HG03520 (cell line): ENCODE measurements at regions not wholly inside any gene's neighbourhood (a gene's known extent, or its start where the extent isn't known, plus 50 kb on each side); places are given as distances from the start of the nearest gene placed in this dataset.

Experiments
- ATAC-seq: cut with Tn5 transposase; IDR thresholded peaks from one replicate; pipeline ENCODE4 v1.9.1; 2021; ENCODE audit warnings: mild to moderate bottlenecking, moderate library complexity; ENCODE audit not compliant: unreplicated experiment

DNA sequence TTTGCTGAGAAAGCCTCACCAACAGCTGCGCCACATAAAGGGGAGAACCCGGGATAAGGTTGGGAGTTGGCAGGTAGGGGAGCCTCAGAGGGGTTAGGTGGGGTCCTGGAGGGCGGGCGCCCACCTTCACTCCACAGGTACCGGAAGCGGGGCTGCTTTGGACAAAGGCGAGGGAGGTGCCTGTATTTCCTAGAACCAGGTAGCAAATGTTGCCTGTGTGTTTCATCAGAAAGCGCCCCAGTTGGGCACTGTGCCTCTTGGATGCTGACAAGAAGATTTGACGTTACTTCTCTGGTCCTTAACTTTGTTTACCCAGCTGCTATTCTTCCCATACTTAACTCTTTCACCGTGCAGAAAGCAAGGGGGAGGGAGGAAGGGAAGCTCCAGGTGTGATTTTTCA is 278.9 kb downstream of the ZNF536 start:
- no peak for ATAC-seq

DNA sequence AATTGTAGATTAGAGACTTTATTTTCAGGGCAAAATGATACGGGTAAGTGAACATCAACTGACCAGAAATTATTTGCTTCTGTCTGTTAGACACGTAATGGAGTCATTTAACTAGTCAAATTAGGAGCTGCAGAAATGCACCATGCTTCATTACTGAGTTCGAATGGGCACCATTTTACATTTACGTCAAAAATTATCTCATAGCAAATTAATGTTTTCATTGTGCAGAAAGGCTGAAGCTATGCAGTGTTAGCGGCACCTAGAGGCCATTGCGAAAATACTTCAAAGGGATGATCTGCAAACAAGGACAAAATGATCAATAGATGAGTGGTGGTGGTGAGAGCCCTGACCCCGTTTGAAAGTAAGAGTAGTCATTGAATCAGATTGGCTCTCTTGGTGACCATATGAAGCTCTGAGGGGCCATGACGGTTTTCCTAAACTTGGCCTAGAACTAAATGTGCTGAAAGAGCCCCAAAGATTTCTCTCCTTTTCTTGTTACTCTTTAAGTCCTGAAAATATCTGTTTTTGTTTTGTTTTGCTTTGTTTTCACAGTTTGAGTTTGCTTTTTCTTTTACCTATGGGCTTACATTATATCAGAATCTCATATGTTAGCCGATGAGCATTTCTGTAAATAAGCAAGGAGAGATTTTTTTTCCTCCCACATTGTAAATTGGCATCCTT is 277.9 kb downstream of the ZNF536 start:
- no peak for ATAC-seq

DNA sequence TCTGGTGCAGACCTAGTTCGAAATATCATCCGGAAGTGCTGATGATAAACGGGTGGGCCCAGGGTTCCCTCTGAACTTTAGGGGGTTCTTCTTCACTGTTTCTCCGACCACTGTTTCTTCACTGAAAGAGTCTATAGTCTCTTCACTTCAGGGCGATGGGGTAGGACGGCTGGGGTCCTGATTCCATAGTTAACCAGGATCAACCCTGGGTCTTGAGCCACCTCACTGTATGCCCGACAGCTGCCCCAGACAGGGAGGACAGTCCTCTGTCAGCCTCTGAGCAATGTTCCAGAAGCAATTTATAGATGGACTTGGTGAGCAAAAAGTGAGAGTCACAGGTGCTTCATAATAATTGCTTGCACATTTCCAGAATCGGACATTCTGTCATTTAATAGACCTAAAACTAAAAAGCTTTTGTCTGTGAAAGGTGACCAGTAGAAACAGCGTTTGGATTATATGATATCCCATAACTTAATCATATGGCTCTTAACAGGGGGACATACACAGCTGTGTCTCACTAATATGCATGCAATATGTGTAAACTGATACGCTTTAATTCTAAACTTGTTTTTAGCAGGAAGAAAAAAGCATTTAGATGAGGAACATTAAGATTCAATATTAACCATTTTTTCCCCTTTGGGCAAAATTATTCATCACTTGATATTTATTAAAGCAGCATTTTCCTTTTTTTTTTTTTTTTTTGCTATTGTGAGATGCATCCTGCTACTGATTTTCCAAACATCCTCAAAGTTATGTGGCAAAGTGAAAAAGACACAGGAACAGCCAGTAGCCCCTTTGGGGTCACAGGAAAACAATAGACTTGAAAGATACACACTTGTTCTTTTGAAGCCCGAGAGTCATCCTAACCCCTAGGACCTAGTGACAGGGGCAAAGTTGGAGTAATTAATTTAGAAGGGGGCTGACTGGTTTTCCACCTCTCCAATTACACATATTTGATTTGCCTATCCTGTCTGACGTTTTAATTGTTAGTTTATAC is 277.0 kb downstream of the ZNF536 start:
- no peak for ATAC-seq

DNA sequence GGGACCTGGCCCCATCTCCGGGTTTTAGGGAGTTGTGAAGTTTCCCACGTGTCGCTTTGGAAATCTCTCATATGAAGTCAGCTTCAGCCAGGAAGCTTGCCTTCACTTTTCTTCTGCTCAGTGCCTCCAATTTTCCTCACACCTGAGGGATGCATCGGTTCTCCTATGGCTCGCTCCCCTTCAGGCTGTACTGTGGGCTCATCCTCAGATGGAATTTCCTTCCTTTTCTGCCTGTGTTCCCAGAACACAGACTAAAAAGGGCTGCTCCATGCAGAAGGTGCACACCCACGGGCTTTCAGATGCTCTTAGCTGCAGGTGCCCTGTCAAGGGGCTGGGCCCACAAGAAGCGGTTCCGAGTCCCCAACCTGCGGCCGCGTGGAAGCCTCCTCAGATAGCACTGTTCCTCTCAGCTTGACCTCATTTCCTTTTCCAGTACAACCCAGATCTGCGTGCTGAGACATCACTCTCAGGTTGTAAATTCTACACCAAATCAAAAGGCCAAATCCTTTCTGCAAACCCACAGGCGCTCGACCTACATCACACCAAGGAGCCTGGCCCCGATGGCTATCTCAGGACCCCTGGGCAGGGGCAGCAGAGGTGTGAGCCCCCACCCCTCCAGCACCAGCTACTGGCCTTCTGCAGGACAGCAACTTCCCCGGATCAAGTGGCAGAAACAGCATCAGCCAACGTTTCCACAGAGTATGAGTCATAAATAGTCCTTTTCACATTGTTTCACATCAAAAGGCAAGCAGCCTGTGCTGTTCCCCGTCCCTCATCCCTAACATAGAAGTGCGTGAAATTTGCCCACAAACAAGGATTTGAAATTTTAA is 275.9 kb downstream of the ZNF536 start:
- ATAC-seq: no peak

DNA sequence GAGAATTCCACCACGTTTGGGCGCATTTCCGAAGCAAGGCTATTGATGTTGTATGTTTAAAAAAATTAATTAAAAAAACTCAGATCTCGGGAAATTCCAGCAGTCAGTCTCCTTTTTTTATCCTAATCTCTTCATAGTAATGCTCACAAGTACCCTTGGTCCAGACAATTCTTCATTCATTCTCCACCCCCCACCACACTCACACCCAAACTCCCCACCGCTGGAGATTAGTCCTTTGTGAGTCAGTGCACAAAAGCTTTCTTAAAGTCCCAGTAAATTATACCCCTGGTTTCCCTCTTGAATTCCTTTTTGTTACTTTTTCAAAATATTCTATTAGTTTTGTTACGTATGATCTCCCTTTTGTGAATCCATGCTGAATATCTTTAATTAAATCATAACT is 274.6 kb downstream of the ZNF536 start:
- ATAC-seq: no peak

DNA sequence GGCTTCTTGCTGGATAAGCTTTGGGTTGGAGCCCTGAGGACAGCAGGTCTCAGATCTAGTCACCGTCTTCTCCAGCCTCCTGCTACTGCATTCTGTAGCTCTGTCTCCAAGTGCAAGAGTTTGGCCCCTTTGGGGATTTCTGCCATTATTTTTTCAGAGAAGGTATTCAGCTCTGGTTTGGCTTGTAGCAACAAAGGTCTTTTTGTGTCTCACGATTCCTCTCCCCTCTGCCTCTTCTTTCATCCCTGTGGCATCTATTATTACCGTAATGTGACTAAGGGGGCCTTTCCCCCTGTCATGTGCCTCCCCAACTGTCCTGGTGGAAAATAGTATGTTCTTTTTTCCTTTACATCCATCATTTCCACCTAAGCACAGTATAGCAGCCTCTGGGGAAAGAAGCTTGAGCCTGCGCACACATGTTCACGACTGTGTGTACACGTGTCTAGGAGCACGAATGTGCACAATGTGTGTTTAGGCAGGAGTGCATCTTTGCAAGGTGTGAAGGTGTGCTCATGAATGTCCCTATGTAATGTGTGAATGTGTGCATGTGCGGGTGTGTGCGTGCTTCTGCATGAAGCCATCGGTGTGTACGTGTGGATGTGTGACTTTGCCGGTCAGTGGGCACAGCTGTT is 273.9 kb downstream of the ZNF536 start:
- no peak for ATAC-seq

DNA sequence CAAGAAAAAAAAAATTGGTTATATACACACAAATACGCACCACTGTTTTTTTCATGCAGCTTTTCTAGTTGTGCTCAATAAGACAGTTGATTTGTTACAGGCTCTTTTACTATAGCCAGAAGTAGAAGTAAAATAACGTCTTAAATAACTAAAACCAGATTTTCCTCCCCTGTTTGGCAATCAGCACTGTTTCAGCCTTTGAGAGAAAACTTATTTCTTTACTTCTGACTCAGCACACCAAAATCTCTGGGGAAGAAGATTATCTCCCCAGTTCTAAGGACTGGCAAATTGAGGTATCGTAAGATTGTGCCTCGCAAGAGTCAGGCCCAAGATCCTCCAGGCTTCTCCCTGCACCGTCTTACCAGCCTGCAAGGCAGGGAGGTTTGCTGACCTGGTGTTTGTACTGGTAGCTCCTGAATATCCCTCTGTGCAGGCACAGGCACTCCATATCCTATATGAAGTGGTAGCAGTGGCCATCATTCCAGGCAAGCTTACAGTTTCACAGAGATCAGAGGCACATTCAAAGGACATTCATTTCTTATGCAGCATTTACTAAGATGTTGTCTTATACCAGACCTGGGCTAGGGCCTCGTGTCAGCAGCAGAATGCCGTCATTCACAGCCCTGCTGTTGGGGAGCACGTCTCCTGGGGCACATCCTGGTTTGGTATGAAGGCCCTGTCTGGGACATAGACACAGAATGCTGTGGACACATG is 268.2 kb downstream of the ZNF536 start:
- no peak for ATAC-seq

DNA sequence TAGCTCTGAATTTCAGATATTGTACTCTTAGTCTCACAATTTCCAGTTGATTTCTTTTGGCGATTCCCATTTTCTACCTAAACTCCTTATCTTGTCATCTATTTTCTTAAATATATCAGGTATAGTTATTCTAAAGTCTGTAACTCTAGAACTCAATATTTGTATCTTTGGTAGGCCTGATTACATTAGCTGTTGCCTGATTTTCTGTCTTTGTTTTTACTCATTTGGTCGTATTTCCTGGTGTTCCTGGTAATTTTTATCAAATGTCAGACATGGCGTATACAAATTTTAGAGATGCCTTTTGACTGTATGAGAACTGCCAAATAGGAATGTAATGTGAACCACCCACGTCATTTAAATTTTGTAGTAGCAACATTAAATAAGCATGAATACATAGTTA is 266.7 kb downstream of the ZNF536 start:
- ATAC-seq: no peak

DNA sequence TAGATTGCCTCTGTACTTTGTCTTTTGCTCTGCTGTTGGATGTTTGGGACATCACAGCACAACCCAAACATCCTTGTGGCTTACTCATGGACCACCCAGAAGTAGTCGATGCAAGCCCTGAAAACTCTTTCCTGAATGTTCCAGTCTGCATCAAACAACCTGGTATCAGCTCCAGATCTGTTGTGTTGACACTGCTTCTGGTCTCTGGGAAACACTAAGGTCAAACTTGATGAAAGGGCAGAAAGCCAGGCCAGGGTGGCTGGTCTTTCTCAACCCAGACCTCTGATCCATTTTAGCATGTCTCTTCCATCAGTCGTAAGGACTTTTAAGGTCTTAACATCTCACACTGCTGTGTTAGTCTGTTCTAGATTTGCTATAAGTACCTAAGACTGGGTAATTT is 265.7 kb downstream of the ZNF536 start:
- no peak for ATAC-seq

DNA sequence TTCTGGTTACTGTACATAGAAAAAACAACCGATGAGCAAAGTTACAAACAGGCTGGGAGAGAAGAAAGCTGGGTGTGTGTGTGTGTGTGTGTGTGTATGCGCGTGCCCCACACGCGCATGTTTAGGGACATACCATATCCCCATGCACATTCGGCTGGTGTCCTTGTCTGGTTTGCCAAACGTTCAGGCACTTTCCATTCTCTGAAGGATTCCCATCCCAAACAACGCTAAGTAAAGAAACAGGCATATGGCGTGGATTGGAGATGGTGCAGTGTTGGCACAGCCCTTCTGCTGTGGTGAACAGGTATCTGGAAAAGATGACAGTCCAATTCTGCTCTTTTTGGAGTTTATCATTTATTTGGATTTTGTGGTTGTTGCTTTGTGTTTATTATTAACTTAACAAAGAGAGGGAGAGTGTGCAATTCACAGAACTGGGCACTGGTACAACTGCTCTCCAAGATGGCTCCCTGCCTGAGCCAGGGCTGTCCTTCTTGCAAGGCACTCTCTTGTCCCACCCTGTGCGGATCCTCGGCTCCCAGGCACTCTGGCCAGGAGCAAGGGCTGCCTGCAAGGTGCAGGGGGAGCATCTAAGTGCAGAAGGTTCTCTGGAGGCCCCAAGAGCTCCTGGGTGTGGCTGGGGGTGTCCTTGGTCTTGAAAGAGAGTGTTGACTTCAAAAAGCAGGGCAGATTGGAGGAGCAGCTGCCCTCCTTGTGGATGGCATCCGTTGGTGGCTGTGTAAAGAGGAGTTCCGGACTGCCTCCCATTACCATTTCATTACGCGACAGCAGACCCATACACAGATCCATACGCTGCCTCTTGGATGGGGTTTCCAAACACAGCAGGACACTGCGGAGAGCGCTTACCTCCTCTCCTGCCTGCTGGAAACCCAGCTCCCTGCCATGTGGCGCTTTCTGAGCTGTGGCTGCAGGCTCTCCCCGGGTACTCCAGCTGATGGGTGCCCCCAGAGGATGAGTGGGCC is 263.1 kb downstream of the ZNF536 start:
- no peak for ATAC-seq

DNA sequence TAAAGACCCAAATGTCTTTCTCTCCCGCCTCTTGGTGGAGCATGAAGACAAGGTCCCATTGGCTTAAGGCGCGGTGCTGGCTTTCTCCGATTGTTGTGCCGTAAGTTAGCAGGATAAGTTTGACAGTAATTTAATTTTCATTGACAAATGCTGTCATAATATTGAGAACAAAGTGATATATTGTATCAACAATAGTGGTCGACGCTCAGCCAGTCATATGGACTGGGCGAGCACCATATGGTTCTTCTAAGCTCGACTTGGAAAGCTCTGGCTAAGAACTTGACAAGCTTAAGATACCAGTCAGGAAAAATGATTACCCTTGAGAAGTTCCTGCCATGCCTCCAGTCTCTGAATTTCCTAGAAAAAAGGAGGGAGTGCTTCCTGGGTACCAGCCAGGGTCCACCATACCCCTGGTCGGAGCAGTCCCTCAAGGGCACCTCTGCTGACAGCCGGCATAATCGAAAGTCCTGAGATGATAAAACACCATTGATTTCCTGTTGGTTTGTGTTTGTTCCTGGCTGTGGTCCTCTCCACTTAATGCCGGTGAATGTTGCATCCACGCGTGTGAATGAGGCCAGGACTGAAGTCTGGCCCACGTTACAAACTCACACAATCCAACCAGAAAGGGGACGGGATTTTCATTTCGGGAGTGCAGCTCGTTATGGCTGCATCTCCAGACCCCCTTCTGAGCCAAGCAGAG is 262.1 kb downstream of the ZNF536 start:
- ATAC-seq: no peak

DNA sequence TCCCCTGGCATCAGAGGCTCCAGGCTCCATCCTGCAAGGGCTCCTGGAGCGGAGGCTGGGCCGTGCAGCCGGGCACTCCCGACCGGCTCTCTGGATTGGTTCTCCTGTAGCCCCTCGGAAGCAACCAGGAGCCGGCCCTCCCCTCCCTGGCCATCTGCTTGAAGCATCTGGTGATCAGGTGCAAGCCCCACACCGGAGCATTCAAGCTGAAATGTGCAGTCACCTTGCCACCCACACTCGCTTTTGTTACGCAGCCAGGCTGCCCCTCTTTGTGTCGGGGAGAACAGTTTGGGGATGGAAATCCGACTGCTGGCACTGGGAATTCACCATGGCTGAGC is 258.8 kb downstream of the ZNF536 start:
- ATAC-seq: no peak

DNA sequence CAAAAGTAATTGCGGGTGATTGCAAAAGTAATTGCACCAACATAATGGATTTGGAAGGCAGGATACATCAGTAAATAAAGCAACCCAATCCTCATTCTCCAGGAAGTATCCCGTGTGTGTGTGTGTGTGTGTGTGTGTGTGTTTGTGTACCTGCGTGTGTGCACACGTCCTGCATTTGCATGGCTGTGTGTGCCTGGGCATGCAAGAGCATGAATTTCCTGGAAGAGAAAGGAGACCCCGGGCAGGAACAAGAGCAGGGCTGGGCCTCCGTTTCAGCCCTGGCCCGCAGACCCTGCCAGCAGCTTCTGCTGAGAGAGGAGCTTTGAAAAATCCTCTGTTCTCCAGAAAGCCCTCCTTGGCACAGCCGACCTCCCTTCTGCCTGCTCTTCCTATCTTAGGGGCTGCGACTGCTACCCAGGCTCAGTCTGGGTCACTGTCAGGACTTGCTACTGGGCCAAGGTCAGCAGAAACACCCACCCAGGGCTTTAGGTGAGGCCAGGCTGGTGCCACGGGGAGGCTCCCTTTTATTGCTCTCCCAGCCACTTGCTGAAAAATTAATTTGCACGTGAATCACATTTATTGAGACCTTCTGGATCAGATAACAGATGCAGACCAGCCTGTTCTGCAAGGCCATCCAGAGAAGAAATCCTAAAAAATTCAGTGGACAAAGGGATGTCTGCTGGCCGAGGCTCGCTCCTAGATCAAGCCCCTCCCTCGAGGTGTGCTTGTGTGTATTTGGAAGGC is 258.3 kb downstream of the ZNF536 start:
- ATAC-seq: no peak

DNA sequence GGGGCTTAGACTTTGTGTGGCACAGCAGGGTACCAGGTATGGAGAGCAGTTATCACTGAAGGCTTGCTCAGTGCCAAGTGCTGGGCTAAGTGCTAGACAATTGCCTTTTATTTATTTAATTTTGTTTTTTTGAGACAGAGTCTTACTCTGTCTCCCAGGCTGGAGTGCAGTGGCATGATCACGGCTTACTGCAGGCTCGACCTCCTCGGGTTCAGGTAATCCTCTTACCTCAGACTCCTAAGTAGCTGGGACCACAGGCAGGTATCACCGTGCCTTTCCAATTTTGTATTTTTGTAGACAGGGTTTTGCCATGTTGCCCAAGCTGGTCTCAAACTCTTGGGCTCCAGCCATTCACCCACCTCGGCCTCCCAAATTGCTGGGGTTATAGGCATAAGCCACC is 256.9 kb downstream of the ZNF536 start:
- ATAC-seq: no peak

DNA sequence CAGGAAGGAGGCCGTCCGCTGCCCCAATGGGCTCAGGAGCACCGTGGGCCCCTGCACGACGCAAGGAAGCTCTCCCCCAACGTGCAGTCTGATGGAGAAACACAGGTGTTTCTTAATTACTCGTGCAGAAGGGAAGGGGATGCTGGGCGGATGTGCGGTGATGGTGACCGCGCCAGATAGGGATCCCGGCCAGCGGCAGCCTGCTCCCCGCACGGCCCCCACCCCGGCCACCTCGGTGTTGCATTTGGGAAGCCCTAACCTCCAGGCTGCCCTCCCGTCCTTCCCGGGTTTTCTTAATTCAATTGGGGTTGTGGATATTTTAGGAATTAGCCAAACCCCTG is 254.4 kb downstream of the ZNF536 start:
- ATAC-seq: no peak

DNA sequence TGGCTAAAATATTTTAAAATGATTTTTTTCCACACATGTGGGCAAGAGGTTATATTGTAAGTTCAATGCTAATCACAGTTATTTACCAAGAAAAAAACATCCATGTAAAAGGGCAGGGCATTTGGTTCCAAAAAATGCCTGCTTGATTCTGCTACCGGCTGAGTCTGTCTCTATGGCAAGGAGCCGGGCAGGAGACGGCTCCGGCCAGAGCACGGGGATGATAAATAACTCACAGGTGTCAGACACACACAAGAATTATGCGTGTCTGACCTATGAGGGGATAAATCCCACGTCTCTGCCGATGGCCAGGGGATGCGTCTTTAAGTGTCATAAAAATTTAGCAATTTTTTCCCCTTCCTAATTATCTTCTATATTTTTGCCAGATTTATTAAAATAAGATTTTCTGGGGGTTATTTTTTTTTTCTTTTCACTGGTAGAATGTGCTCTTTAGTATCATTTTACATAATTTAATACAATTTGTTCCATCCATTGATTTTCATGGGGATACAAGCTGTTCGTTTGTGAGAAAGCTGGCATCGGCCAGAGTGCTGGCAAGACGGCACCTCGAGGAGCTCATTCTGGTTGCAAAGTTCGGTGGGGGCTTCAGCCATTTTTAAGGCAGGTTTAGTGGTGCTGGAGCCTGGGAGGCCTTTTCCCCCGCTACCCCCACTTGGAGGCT is 253.9 kb downstream of the ZNF536 start:
- ATAC-seq: no peak

DNA sequence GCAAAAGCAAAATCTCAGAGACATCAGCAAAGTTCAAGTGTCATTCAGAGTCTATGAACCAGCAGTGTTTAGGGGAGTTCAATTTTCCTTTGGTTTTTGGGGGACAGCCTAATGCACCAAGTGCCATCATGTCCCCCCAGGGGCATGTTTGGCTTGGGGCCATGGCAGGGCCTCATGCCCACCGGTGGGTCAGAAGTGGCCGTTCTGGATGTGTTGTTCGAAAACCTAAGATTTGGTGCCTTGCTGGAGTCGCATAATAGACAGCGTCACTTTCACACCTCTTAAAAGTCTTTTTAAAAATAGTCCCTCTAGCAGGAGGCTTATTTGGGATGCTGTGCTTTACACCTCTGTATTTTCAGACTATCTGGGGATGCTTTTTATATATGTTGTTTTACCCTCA is 250.1 kb downstream of the ZNF536 start:
- ATAC-seq: no peak
